ENCODE measurements at regions not wholly inside any gene's neighbourhood (a gene's known extent, or its start where the extent isn't known, plus 50 kb on each side); places are given as distances from the start of the nearest gene placed in this dataset.

DNA sequence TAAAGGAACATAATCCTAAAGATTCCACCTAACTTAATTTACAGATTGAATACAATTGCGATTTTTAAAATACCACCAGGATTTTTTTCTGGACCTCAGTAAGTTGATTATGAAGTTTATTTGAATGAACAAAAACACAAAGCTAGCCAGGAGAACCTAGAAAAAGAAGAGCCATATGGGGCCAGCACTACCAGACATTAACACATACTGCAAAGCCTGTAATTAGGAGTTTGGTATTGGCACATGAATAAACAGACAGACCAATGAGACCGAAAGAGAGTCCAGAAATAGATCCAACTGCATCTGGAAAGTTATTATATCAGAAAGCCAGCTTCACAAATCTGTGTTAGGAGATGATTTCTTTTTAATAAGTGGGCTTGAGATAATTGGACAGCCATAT lies 105.5 kb upstream of the CHST15 start (continued):
- TF ChIP-seq LARP7 (IDR thresholded peaks at IDR 0.05) (no peak), NFYB (IDR thresholded peaks at IDR 0.05; ENCODE audit: insufficient read depth, low read depth, low read length) (no peak), NR2C2 (IDR thresholded peaks at IDR 0.05; ENCODE audit: borderline replicate concordance, control insufficient read depth, insufficient read length, low read depth) (no peak), PML (IDR thresholded peaks at IDR 0.05; ENCODE audit: low read length) (no peak), CBX5 (IDR thresholded peaks at IDR 0.05; ENCODE audit: low read depth) (no peak), EGR1 (IDR thresholded peaks at IDR 0.05; ENCODE audit: borderline replicate concordance in 1 of 2, low read depth in 2 of 2, low read length in 2 of 2) (no peak), CREM (IDR thresholded peaks at IDR 0.05; ENCODE audit: low read depth) (no peak), ZNF274 (IDR thresholded peaks at IDR 0.05; ENCODE audit: insufficient read depth, insufficient read length) (no peak), PKNOX1 (IDR thresholded peaks at IDR 0.05) (no peak), KLF5 (IDR thresholded peaks at IDR 0.05; ENCODE audit: partially characterized antibody) (no peak)

DNA sequence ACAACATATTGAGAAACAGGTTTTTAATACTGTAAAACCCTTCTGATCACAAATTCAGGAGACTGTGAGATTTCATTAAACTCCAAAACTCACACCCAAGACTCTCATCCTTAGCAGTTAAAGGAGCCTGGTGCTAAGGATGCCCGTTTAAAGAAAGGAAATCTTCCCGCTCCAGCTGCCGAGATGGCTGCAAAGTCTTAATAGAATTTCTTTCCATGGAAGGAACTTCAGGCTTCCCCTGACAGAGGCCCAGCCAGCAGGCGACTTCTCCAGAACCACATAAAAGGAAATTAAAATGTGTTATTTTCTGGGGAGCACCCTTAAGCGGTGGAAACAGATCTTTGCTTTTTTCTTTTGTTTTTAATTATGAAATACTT lies 104.7 kb upstream of the CHST15 start:
- Histone ChIP-seq H2AFZ (ENCODE audit: control insufficient read depth, low read depth, low read length) (no peak overlapping the region), H3K9me3 (replicated peaks; ENCODE audit: control insufficient read depth, insufficient read depth, low read length) (no peaks in the 10 kb centered on the region; the same call in 2 of the 3 replicates), H3K79me2 (ENCODE audit: control insufficient read depth, insufficient read depth, low read length) (no peaks in the 10 kb centered on the region), H3K27ac (ENCODE audit: control insufficient read depth, insufficient read depth) (no peak overlapping the region), H3K4me1 (ENCODE audit: control insufficient read depth, insufficient read depth, low read length) (peaks cover 9% of the 10 kb centered on the region; the same call in 1 of the 2 replicates), H3K9ac (ENCODE audit: control insufficient read depth, insufficient read depth, low read length) (no peak overlapping the region), H3K27me3 (replicated peaks in 1 of 2; ENCODE audit: control insufficient read depth in 2 of 2, insufficient read depth in 2 of 2, low read length in 1 of 2) (no peaks in the 10 kb centered on the region), H3K4me2 (ENCODE audit: control insufficient read depth, insufficient read depth) (no peak overlapping the region), H3K4me3 (no peak overlapping the region), H3K36me3 (ENCODE audit: control insufficient read depth in 2 of 2, insufficient read depth in 2 of 2, low read length in 1 of 2) (no peaks in the 10 kb centered on the region), H4K20me1 (ENCODE audit: control insufficient read depth, insufficient read depth) (no peaks in the 10 kb centered on the region)
- ATAC-seq (no peak), FAIRE-seq (no peak), DNase-seq (ENCODE audit: low read depth, low spot score) (no peak)
- TF ChIP-seq JUNB (IDR thresholded peaks at IDR 0.05) (no peak), TCF12 (IDR thresholded peaks at IDR 0.05; ENCODE audit: low read depth, low read length) (no peak), CREM (IDR thresholded peaks at IDR 0.05; ENCODE audit: low read depth) (no peak), TCF7 (IDR thresholded peaks at IDR 0.05; ENCODE audit: borderline replicate concordance) (no peak)
- ChIA-PET CTCF (no interaction called here), SMC1A (ENCODE audit: uncharacterized antibody, unreplicated experiment) (no interaction called here), RAD21 (ENCODE audit: unreplicated experiment) (no interaction called here), POLR2A (no interaction called here)
- WGBS (ENCODE audit: insufficient coverage, insufficient replicate concordance, low lambda C conversion rate, missing lambda C conversion rate) = 89% methylated on average over 5 of the region's 5 CpGs
- no TSS peak for BruUV-seq (replicated peaks)
- in situ Hi-C loops (cut with MboI) (no loop called here), intact Hi-C loops (cut with micrococcal nuclease; ENCODE audit: unreplicated experiment) (no loop called here)

Measured in GM12878 (cell line).